Nucleus accumbens (tissue), 56 donors: ENCODE measurements at regions not wholly inside any gene's neighbourhood (a gene's known extent, or its start where the extent isn't known, plus 50 kb on each side); places are given as distances from the start of the nearest gene placed in this dataset.

ENCODE experiments used
- DNase-seq, 56 donors: peaks; one replicate each; lab custom pipeline; 2025; lab: John Stamatoyannopoulos, UW

- no peak for DNase-seq
Observed at GRCh38 chr1:72601035-72601674, 318.8 kb upstream of the NEGR1 start.

- no peak for DNase-seq
Observed at GRCh38 chr1:72586023-72586685, 303.8 kb upstream of the NEGR1 start.

- no peak for DNase-seq
Observed at GRCh38 chr1:72579629-72580028, 297.3 kb upstream of the NEGR1 start.

- DNase-seq, result no peak
Observed at GRCh38 chr1:72570815-72571214, 288.5 kb upstream of the NEGR1 start.

GRCh38 chr1:72568113-72568512 lies 285.8 kb upstream of the NEGR1 start:
- DNase-seq, result no peak

GRCh38 chr1:72567521-72567920 lies 285.2 kb upstream of the NEGR1 start:
- DNase-seq, result no peak

GRCh38 chr1:72564749-72565148 lies 282.4 kb upstream of the NEGR1 start:
- DNase-seq, result no peak

GRCh38 chr1:72557446-72558049 lies 275.2 kb upstream of the NEGR1 start:
- DNase-seq, result peak in 3 of 56 donors; percentile 0 to 18 (median 1)

- no peak for DNase-seq
Observed at GRCh38 chr1:72547412-72547811, 265.1 kb upstream of the NEGR1 start.

GRCh38 chr1:72540674-72541073 lies 258.3 kb upstream of the NEGR1 start:
- no peak for DNase-seq

- no peak for DNase-seq
Observed at GRCh38 chr1:72535470-72535869, 253.1 kb upstream of the NEGR1 start.

GRCh38 chr1:72530646-72531045 lies 248.3 kb upstream of the NEGR1 start:
- no peak for DNase-seq

GRCh38 chr1:72526926-72527325 lies 244.6 kb upstream of the NEGR1 start:
- no peak for DNase-seq

- DNase-seq, result no peak
Observed at GRCh38 chr1:72524021-72524420, 241.7 kb upstream of the NEGR1 start.

- no peak for DNase-seq
Observed at GRCh38 chr1:72521659-72522058, 239.3 kb upstream of the NEGR1 start.

GRCh38 chr1:72516826-72517225 lies 234.5 kb upstream of the NEGR1 start:
- DNase-seq, result no peak

GRCh38 chr1:72516264-72516663 lies 233.9 kb upstream of the NEGR1 start:
- DNase-seq, result no peak

GRCh38 chr1:72498371-72498770 lies 216.0 kb upstream of the NEGR1 start:
- no peak for DNase-seq

- no peak for DNase-seq
Observed at GRCh38 chr1:72489801-72490200, 207.5 kb upstream of the NEGR1 start.

- DNase-seq, result no peak
Observed at GRCh38 chr1:72485801-72486200, 203.5 kb upstream of the NEGR1 start.

GRCh38 chr1:72483846-72484357 lies 201.6 kb upstream of the NEGR1 start:
- no peak for DNase-seq
